Lower leg skin (tissue), 4 donors: ENCODE measurements at regions not wholly inside any gene's neighbourhood (a gene's known extent, or its start where the extent isn't known, plus 50 kb on each side); places are given as distances from the start of the nearest gene placed in this dataset.

ENCODE experiments used
- DNase-seq, 2 donors: peaks; one replicate each; pipeline ENCODE4 v3.0.0-alpha.2; 2019; ENCODE audit warnings: low spot score in 2 of 2
- H3K4me3 ChIP-seq: fragments of 200-600 bp; sonication (generic); 2 replicates; pipeline ENCODE4 v1.5.1; 2017; ENCODE audit warnings: mild to moderate bottlenecking, low read depth; ENCODE audit not compliant: poor library complexity, severe bottlenecking
- POLR2A ChIP-seq, 2 donors: fragments of 450-650 bp; IDR thresholded peaks; one replicate each; pipeline ENCODE4 v1.6.1; 2016 to 2017; ENCODE audit warnings: antibody characterized with exemption in 2 of 2, mild to moderate bottlenecking in 1 of 2, moderate library complexity in 1 of 2
- WGBS, 2 donors: methylation state at CpG; one replicate each; pipeline ENCODE4 v1.1.5; 2018; 5-methylcytosine and 5-hydroxymethylcytosine counted together
- intact Hi-C: fragments of 100-400 bp; cut with DNase I; formaldehyde crosslinking; loops from one replicate; pipeline ENCODE4 v1.15.0; 2023; ENCODE audit warnings: low total_unique reads
- TF ChIP-seq, protein P1 (sequence below), 3 donors: fragments of 450-650 bp; IDR thresholded peaks; one replicate each; pipeline ENCODE4 v1.5.1; 2016; ENCODE audit warnings: antibody characterized with exemption in 3 of 3, mild to moderate bottlenecking in 3 of 3, moderate library complexity in 2 of 3

- no peak overlapping the region for H3K4me3 ChIP-seq
- DNase-seq, result no peak
- no peak for TF ChIP-seq POLR2A (IDR thresholded peaks at IDR 0.05)
- TF ChIP-seq, protein P1, sequence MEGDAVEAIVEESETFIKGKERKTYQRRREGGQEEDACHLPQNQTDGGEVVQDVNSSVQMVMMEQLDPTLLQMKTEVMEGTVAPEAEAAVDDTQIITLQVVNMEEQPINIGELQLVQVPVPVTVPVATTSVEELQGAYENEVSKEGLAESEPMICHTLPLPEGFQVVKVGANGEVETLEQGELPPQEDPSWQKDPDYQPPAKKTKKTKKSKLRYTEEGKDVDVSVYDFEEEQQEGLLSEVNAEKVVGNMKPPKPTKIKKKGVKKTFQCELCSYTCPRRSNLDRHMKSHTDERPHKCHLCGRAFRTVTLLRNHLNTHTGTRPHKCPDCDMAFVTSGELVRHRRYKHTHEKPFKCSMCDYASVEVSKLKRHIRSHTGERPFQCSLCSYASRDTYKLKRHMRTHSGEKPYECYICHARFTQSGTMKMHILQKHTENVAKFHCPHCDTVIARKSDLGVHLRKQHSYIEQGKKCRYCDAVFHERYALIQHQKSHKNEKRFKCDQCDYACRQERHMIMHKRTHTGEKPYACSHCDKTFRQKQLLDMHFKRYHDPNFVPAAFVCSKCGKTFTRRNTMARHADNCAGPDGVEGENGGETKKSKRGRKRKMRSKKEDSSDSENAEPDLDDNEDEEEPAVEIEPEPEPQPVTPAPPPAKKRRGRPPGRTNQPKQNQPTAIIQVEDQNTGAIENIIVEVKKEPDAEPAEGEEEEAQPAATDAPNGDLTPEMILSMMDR (IDR thresholded peaks at IDR 0.05), result no peak
- 56 to 57% methylated on average over 3 of the region's 3 CpGs for WGBS, 2 donors
- intact Hi-C loops, result no loop called here
Observed at GRCh38 chr10:88207121-88207546, 343.7 kb downstream of the PTEN start.

GRCh38 chr10:88209231-88209630 is 345.8 kb downstream of the PTEN start:
- TF ChIP-seq, protein P1 (IDR thresholded peaks at IDR 0.05), result no peak
- TF ChIP-seq POLR2A (IDR thresholded peaks at IDR 0.05), result no peak
- no peak overlapping the region for H3K4me3 ChIP-seq
- DNase-seq, result no peak
- WGBS, 2 donors, result 93 to 99% methylated on average over 4 of the region's 4 CpGs
- intact Hi-C loops, result no loop called here

DNA sequence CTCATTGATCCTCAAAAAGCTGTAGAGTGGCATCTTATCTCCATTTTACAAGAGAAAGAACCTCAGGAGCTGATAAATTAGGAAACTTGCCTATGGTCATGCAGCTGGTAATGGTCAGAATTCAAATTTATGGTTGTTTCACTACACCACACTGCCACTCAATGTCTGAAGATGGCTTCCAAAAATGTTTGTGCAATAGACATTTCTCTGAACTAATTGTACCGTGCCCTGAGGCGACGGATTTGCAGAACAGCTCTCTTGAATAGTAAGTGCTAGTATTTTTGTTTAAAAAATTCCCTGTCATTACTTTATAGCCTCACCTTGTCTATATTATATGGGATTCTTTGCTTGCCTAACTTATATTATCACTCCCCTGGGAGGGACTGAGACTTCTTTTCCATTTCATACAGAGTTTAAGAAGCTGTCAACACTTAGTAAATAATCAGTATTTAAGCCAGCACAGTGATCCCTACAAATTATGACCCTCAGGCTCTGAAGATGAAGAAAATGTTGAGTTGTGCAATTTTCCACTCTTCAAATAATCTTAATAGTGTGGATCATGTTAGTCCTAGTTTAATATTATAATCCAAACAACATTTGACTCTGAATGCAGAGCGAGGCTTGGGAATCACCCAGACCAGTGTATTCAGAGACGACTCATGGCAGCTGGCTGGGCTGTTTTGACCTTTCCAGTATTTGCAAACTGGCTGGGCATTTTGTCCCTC is 346.6 kb downstream of the PTEN start:
- peak in 1 of 2 donors; percentile 48 for DNase-seq
- no peak overlapping the region for H3K4me3 ChIP-seq
- intact Hi-C loops, result no loop called here
- TF ChIP-seq, protein P1 (IDR thresholded peaks at IDR 0.05), result no peak
- no peak for TF ChIP-seq POLR2A (IDR thresholded peaks at IDR 0.05)
- 26 to 39% methylated on average over 5 of the region's 5 CpGs for WGBS, 2 donors

DNA sequence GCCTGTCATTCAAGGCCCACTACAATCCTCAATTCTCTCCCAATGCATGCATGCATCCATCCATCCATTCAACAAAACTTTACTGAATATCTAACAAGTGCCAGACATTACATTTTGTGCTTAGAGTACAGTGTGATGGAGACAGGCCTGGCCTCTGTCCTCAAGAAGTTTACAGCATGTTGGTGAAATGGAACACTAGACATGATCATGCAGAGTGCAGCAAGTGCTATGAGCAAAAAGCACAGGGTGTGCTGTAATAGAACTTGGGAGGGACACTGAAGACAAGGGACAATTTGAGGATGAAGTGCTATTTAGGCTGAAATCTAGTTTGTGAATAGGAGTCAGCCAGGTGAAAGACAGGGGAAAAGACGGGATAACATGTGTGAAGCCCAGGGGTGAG is 347.8 kb downstream of the PTEN start:
- 95 to 100% methylated on average over 1 of the region's 1 CpG for WGBS, 2 donors
- TF ChIP-seq, protein P1 (IDR thresholded peaks at IDR 0.05), result no peak
- no peak overlapping the region for H3K4me3 ChIP-seq
- intact Hi-C loops, result no loop called here
- no peak for DNase-seq

GRCh38 chr10:88212069-88212468 is 348.6 kb downstream of the PTEN start:
- no peak overlapping the region for H3K4me3 ChIP-seq
- intact Hi-C loops, result no loop called here
- TF ChIP-seq, protein P1 (IDR thresholded peaks at IDR 0.05), result no peak
- no peak for TF ChIP-seq POLR2A (IDR thresholded peaks at IDR 0.05)
- DNase-seq, result no peak

GRCh38 chr10:88213065-88213605 is 349.7 kb downstream of the PTEN start:
- no peak overlapping the region for H3K4me3 ChIP-seq
- no peak for TF ChIP-seq POLR2A (IDR thresholded peaks at IDR 0.05)
- TF ChIP-seq, protein P1 (IDR thresholded peaks at IDR 0.05), result no peak
- intact Hi-C loops, result no loop called here
- DNase-seq, result no peak
- WGBS, 2 donors, result 86 to 90% methylated on average over 6 of the region's 6 CpGs
